Thoracic aorta (tissue), 2 donors: ENCODE measurements at regions not wholly inside any gene's neighbourhood (a gene's known extent, or its start where the extent isn't known, plus 50 kb on each side); places are given as distances from the start of the nearest gene placed in this dataset.
A peak's percentile ranks its signal among the peaks of the same experiment; 100 is the strongest.

ENCODE experiments used
- ATAC-seq: fragments of 150-250 bp; one replicate; pipeline ENCODE4 v1.8.0; 2017; ENCODE audit warnings: low read depth; ENCODE audit not compliant: insufficient number of reproducible peaks, low FRiP score
- DNase-seq: peaks from one replicate; pipeline ENCODE4 v3.0.0-alpha.2; 2020; ENCODE audit warnings: low spot score
- H3K27ac ChIP-seq, 2 donors: fragments of 200-600 bp; sonication (generic); 1 replicate in 1 of 2; 2 replicates in 1 of 2; pipeline ENCODE4 v1.5.1; 2016; ENCODE audit warnings: mild to moderate bottlenecking in 2 of 2, moderate library complexity in 2 of 2
- H3K27me3 ChIP-seq: fragments of 200-600 bp; sonication (generic); replicated peaks from 2 replicates; pipeline ENCODE4 v1.6.0; 2016; ENCODE audit warnings: mild to moderate bottlenecking; ENCODE audit not compliant: insufficient read depth
- H3K36me3 ChIP-seq: fragments of 200-600 bp; sonication (generic); one replicate; pipeline ENCODE4 v1.5.1; 2016
- H3K4me1 ChIP-seq, 2 donors: fragments of 200-600 bp; sonication (generic); 1 replicate in 1 of 2; 2 replicates in 1 of 2; pipeline versions ENCODE4 v1.5.1 to v1.6.0; 2016; ENCODE audit warnings: low read depth in 2 of 2, mild to moderate bottlenecking in 1 of 2; ENCODE audit not compliant: control insufficient read depth in 1 of 2
- H3K4me3 ChIP-seq: fragments of 200-600 bp; sonication (generic); 2 replicates; pipeline ENCODE4 v1.5.1; 2016; ENCODE audit warnings: mild to moderate bottlenecking
- H3K9me3 ChIP-seq: fragments of 200-600 bp; sonication (generic); 2 replicates; pipeline ENCODE4 v1.5.1; 2016
- CTCF ChIP-seq: fragments of 200-600 bp; sonication (generic); IDR thresholded peaks from one replicate; pipeline ENCODE4 v1.5.1; 2019; ENCODE audit warnings: antibody characterized with exemption

GRCh38 chr10:33094263-33095051 is 136.4 kb upstream of the ITGB1 start:
- no peak for DNase-seq
- Histone ChIP-seq H3K4me1 (no peaks in the 10 kb centered on the region), H3K36me3 (no peaks in the 10 kb centered on the region), H3K27ac (no peak overlapping the region), H3K27me3 (no peaks in the 10 kb centered on the region), H3K9me3 (no peaks in the 10 kb centered on the region), H3K4me3 (no peak overlapping the region)
- no peak for ATAC-seq
- no peak for TF ChIP-seq CTCF

GRCh38 chr10:33093362-33093761 is 135.3 kb upstream of the ITGB1 start:
- H3K4me3 ChIP-seq, result no peak overlapping the region
- H3K27ac ChIP-seq, result no peak overlapping the region
- ATAC-seq (no peak), DNase-seq (no peak)
- no peak for TF ChIP-seq CTCF
- no peaks in the 10 kb centered on the region for H3K36me3 ChIP-seq
- no peaks in the 10 kb centered on the region for H3K9me3 ChIP-seq
- H3K4me1 ChIP-seq, result no peaks in the 10 kb centered on the region
- no peaks in the 10 kb centered on the region for H3K27me3 ChIP-seq

- Histone ChIP-seq H3K36me3 (no peaks in the 10 kb centered on the region), H3K27ac (no peak overlapping the region), H3K9me3 (no peaks in the 10 kb centered on the region), H3K27me3 (no peaks in the 10 kb centered on the region), H3K4me3 (no peak overlapping the region), H3K4me1 (no peaks in the 10 kb centered on the region)
- DNase-seq, result no peak
- no peak for ATAC-seq
- TF ChIP-seq CTCF, result no peak
Measured at GRCh38 chr10:33092596-33092995, 134.6 kb upstream of the ITGB1 start.

GRCh38 chr10:33091201-33091600 is 133.2 kb upstream of the ITGB1 start:
- no peak for DNase-seq
- TF ChIP-seq CTCF, result no peak
- no peak overlapping the region for H3K27ac ChIP-seq

GRCh38 chr10:33088990-33089389 is 131.0 kb upstream of the ITGB1 start:
- TF ChIP-seq CTCF, result no peak
- Histone ChIP-seq H3K4me1 (no peaks in the 10 kb centered on the region), H3K9me3 (no peaks in the 10 kb centered on the region), H3K36me3 (no peaks in the 10 kb centered on the region), H3K4me3 (peak overlapping the region; percentile 22), H3K27ac (no peak overlapping the region), H3K27me3 (no peaks in the 10 kb centered on the region)
- DNase-seq (no peak), ATAC-seq (no peak)

More at GRCh38 chr10:33091201-33091600, 133.2 kb upstream of the ITGB1 start:
- Histone ChIP-seq H3K4me1 (no peaks in the 10 kb centered on the region), H3K4me3 (no peak overlapping the region), H3K36me3 (no peaks in the 10 kb centered on the region), H3K9me3 (no peaks in the 10 kb centered on the region), H3K27me3 (no peaks in the 10 kb centered on the region)
- ATAC-seq, result no peak
